Upper lobe of left lung (tissue), 6 donors: ENCODE measurements at regions not wholly inside any gene's neighbourhood (a gene's known extent, or its start where the extent isn't known, plus 50 kb on each side); places are given as distances from the start of the nearest gene placed in this dataset.

ENCODE experiments used
- ATAC-seq, 2 donors: fragments of 200-7000 bp; cut with Tn5 transposase; one replicate each; pipeline ENCODE4 v1.9.1; 2022; ENCODE audit warnings: mild to moderate bottlenecking in 2 of 2, moderate library complexity in 2 of 2; ENCODE audit not compliant: low FRiP score in 2 of 2
- DNase-seq, 2 donors: peaks; one replicate each; pipeline ENCODE4 v3.0.0-alpha.2; 2019 to 2020
- H3K27ac ChIP-seq, 4 donors: fragments of 200-600 bp; sonication (generic); one replicate each; pipeline ENCODE4 v1.5.1; 2016 to 2019
- H3K27me3 ChIP-seq, 4 donors: fragments of 200-600 bp; sonication (generic); one replicate each; pipeline ENCODE4 v1.5.1; 2017 to 2019
- H3K36me3 ChIP-seq, 4 donors: fragments of 200-600 bp; sonication (generic); one replicate each; pipeline ENCODE4 v1.5.1; 2016 to 2019
- H3K4me1 ChIP-seq, 4 donors: fragments of 200-600 bp; sonication (generic); one replicate each; pipeline ENCODE4 v1.5.1; 2018 to 2019
- H3K4me3 ChIP-seq, 4 donors: fragments of 200-600 bp; sonication (generic); one replicate each; pipeline ENCODE4 v1.5.1; 2017 to 2019; ENCODE audit warnings: mild to moderate bottlenecking in 2 of 4, moderate library complexity in 1 of 4
- H3K9me3 ChIP-seq, 4 donors: fragments of 200-600 bp; sonication (generic); one replicate each; pipeline ENCODE4 v1.5.1; 2018 to 2019
- EP300 ChIP-seq, 4 donors: sonication (generic); formaldehyde crosslinking; IDR thresholded peaks; one replicate each; pipeline ENCODE4 v1.5.1; 2017; ENCODE audit warnings: antibody characterized with exemption in 4 of 4, control low read depth in 2 of 4
- POLR2A ChIP-seq, 4 donors: fragments of 450-650 bp; IDR thresholded peaks; one replicate each; pipeline ENCODE4 v1.5.1; 2016 to 2017; ENCODE audit warnings: antibody characterized with exemption in 4 of 4, mild to moderate bottlenecking in 2 of 4
- POLR2AphosphoS5 ChIP-seq, 2 donors: sonication (generic); formaldehyde crosslinking; IDR thresholded peaks; one replicate each; pipeline ENCODE4 v1.5.1; 2017; ENCODE audit warnings: antibody characterized with exemption in 2 of 2
- WGBS, 2 donors: methylation state at CpG; one replicate each; pipeline ENCODE4 v1.1.5; 2017 to 2018; 5-methylcytosine and 5-hydroxymethylcytosine counted together
- TF ChIP-seq, protein P1 (sequence below), 6 experiments: fragments of 450-650 bp in 4 of 6; fragments of 200-600 bp in 2 of 6; sonication (generic) in 2 of 6; IDR thresholded peaks; one replicate each; pipeline ENCODE4 v1.5.1; 2016 to 2019; ENCODE audit warnings: antibody characterized with exemption in 6 of 6
- donor health status: DM: no; HTN: no; CAD: no; lungs with moderate emphysema.
- donor health status: DM: no; HTN: yes; CAD: no; lungs with severe emphysema.

DNA sequence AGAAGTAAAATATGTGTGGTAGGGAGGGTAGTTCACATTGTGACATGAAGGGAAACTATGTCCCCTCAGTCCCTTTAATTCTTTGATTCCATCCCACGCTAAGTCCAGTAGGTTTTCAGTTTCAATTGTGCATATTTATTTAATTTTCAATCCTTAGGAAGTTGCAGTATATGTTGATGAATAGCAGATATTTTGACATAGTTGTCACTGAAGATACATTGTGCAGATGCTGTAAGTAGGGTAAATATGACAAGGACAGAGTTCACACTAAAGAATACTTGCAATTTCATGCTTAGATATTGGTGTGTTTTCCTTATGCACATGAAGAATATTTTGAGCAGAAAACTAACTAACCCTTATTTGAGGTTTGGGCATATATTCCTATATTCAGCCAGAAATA, 595.4 kb upstream of the MIR17HG start:
- DNase-seq = no peak
- H3K4me1 ChIP-seq = no peaks in the 10 kb centered on the region
- 71 to 87% methylated on average over 1 of the region's 1 CpG for WGBS, 2 donors

DNA sequence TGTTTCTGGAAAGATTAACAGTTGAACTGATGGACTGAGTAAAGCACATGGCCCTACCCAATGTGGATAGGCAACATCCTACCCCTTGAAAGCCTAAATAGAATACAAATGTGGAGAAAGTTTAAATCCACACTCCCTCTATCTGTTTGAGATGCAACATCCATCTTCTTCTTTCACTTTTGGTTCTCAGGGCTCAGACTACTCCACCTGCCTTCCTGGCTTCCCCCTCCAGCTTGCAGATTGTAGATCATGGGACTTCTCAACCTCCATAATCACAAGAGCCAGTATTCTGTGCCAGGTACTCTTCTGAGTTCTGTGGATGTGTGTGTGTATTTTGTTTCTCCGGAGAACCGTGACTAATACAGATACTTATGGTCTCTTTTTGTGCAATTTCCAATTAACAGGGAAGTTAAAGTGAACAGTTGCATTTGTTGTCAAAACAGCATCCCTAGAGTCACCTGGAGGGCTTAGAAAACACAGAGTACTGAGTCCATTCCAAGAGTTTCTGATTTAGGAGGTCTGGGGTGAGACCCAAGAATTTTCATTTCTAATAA, 590.3 kb upstream of the MIR17HG start:
- H3K4me1 ChIP-seq = no peaks in the 10 kb centered on the region
- H3K36me3 ChIP-seq = no peaks in the 10 kb centered on the region
- no peak for ATAC-seq
- no peak overlapping the region for H3K27ac ChIP-seq
- no peaks in the 10 kb centered on the region for H3K9me3 ChIP-seq
- H3K4me3 ChIP-seq = no peak overlapping the region
- WGBS, 2 donors = 59 to 88% methylated on average over 2 of the region's 2 CpGs
- no peaks in the 10 kb centered on the region for H3K27me3 ChIP-seq
- TF ChIP-seq POLR2A (IDR thresholded peaks at IDR 0.05) (no peak), POLR2AphosphoS5 (IDR thresholded peaks at IDR 0.05) (no peak), EP300 (IDR thresholded peaks at IDR 0.05) (no peak)
- TF ChIP-seq, protein P1, sequence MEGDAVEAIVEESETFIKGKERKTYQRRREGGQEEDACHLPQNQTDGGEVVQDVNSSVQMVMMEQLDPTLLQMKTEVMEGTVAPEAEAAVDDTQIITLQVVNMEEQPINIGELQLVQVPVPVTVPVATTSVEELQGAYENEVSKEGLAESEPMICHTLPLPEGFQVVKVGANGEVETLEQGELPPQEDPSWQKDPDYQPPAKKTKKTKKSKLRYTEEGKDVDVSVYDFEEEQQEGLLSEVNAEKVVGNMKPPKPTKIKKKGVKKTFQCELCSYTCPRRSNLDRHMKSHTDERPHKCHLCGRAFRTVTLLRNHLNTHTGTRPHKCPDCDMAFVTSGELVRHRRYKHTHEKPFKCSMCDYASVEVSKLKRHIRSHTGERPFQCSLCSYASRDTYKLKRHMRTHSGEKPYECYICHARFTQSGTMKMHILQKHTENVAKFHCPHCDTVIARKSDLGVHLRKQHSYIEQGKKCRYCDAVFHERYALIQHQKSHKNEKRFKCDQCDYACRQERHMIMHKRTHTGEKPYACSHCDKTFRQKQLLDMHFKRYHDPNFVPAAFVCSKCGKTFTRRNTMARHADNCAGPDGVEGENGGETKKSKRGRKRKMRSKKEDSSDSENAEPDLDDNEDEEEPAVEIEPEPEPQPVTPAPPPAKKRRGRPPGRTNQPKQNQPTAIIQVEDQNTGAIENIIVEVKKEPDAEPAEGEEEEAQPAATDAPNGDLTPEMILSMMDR (IDR thresholded peaks at IDR 0.05) = no peak
- no peak for DNase-seq

More for the DNA sequence above, 595.4 kb upstream of the MIR17HG start:
- no peaks in the 10 kb centered on the region for H3K36me3 ChIP-seq
- no peaks in the 10 kb centered on the region for H3K27me3 ChIP-seq
- TF ChIP-seq POLR2AphosphoS5 (IDR thresholded peaks at IDR 0.05) (no peak), POLR2A (IDR thresholded peaks at IDR 0.05) (no peak), EP300 (IDR thresholded peaks at IDR 0.05) (no peak)
- TF ChIP-seq, protein P1 (IDR thresholded peaks at IDR 0.05) = no peak
- no peaks in the 10 kb centered on the region for H3K9me3 ChIP-seq
- H3K27ac ChIP-seq = no peak overlapping the region
- H3K4me3 ChIP-seq = no peak overlapping the region
- no peak for ATAC-seq

DNA sequence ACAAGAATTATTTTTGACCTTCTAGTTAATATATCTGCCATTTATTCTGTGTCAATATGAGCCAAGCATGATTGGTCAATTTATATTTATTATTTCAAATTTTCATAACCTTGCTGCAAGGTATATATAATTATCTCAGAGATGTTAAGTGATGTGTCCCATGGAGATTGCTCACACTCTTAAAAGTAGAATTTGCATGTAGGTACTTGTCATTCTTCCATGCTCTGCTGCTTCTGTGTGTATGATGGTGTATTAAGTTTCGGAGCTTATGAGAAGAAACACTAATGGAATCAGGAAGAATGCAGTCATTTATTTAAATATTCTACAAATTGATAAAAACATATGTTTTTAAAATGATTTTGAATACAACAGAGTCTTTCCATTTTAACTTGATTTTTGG, 586.8 kb upstream of the MIR17HG start:
- ATAC-seq = no peak
- Histone ChIP-seq H3K27ac (no peak overlapping the region), H3K27me3 (no peaks in the 10 kb centered on the region), H3K36me3 (no peaks in the 10 kb centered on the region), H3K9me3 (no peaks in the 10 kb centered on the region), H3K4me3 (no peak overlapping the region), H3K4me1 (no peaks in the 10 kb centered on the region)
- DNase-seq = no peak
- TF ChIP-seq, protein P1 (IDR thresholded peaks at IDR 0.05) = no peak
- no peak for TF ChIP-seq POLR2A (IDR thresholded peaks at IDR 0.05)
- no peak for TF ChIP-seq POLR2AphosphoS5 (IDR thresholded peaks at IDR 0.05)
- TF ChIP-seq EP300 (IDR thresholded peaks at IDR 0.05) = no peak
- WGBS, 2 donors = 80 to 88% methylated on average over 1 of the region's 1 CpG

DNA sequence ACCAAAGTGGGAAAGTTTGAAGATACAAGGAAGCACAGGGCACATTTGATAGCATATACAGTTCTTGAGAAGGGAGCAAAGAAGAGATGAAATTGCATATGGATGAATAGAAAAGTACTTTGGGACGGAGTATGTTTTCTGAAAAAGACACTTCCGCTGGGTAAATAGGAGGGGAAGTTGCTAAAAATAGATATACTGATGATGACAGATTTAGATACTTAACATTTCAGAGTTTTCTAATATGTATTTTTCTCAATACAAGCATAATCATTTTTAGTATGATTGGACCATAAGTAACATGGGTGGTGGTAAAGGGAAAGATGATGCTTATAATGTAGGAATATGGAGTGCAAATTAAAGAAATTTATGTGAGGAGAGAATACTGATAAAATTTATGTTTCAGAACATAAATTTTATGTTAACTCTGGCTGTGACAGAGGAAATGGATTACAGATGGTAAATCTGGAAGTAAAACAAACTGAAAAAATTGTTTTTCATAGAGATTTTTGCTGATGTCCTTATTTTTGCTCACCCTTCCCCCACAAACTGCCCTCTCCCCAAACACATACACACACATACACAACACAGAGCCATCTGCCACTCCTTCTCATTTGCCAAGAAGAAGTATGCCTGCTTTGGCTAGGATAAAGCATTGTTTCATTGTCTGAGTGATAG, 583.9 kb upstream of the MIR17HG start:
- 38 to 42% methylated on average over 2 of the region's 2 CpGs for WGBS, 2 donors

More for the DNA sequence above, 583.9 kb upstream of the MIR17HG start:
- Histone ChIP-seq H3K9me3 (no peaks in the 10 kb centered on the region), H3K27ac (no peak overlapping the region), H3K4me1 (no peaks in the 10 kb centered on the region), H3K27me3 (no peaks in the 10 kb centered on the region), H3K36me3 (no peaks in the 10 kb centered on the region), H3K4me3 (no peak overlapping the region)
- ATAC-seq = no peak
- no peak for DNase-seq
- TF ChIP-seq EP300 (IDR thresholded peaks at IDR 0.05) (no peak), POLR2A (IDR thresholded peaks at IDR 0.05) (no peak), POLR2AphosphoS5 (IDR thresholded peaks at IDR 0.05) (no peak)
- TF ChIP-seq, protein P1 (IDR thresholded peaks at IDR 0.05) = no peak
